GM19035 (cell line): ENCODE measurements at regions not wholly inside any gene's neighbourhood (a gene's known extent, or its start where the extent isn't known, plus 50 kb on each side); places are given as distances from the start of the nearest gene placed in this dataset.

Experiments used
- ATAC-seq: cut with Tn5 transposase; IDR thresholded peaks from one replicate; pipeline ENCODE4 v1.9.1; 2021; ENCODE audit not compliant: unreplicated experiment

- ATAC-seq = no peak
Observed at GRCh38 chr3:111244760-111245159, 173.1 kb downstream of the NECTIN3 start.

DNA sequence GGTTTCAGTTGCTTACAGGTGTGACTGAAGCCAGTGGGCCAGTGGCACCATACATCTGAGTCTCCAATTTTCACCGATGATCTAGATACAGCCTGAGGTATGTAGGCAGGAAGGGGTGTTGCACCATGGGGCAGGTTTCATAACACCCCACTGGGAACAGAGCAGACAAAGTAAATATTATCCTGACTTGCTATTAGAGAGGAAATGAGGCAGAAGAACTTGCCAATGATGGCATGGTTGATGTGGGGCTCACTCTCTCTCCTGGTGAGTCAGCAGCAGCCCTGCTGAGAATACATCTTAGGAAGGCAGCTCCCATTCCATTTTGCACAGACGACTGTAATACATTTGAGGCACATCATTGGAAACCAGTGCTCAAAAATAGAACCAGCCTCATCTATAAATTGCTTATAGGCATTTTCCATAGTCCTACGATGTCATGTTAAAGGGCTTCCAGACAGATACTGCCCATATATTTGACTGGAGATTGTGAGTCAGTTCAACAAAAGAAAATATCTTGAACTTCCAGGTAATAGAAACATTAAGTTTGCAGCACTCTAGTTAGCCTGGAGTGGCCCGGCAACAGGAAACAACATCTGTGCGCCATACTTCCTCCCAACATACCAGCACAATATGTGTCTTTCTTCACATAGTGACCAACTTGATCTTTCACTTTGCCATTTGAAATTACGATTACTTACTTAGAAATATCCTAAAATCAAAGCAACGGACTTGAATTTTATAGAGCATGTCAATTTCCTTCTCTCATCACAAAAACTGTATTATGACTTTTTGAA is 175.5 kb downstream of the NECTIN3 start:
- ATAC-seq = no peak

DNA sequence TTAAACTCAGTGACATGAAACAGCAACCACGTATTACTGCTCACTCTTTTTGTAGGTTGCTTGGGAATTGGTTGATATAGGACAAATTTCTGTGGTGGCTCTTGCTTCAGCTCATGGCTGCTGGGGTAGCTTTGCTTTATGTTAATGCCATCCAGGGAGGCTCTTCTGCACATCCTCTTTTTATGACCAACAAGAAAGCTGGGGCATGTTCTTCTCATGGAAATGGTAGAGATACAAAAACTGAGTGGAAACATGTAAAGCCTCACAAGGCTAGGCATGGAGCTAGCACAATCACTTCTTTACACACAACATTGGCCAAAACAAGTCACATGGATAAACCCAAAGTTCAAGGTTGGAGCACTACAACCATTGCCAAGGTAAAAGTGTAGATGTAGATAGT is 176.8 kb downstream of the NECTIN3 start:
- no peak for ATAC-seq

DNA sequence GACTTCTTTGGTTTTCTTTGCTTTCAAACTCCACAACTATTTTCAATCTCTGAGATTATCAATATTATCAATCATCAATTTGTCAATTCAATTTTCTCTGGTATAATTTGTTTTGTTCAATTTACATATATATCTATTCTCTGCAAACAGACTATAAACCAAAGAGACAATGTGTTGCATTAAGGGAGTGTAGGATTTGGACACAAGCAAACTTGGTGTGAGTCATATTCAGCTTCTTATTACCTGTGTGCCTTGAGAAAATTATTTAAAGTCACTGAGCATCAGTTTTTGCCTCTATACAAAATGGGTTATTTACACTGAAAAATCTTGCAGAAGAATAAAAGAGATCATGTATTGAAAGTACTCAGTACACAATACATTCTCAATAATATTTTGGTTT is 177.8 kb downstream of the NECTIN3 start:
- ATAC-seq = no peak

DNA sequence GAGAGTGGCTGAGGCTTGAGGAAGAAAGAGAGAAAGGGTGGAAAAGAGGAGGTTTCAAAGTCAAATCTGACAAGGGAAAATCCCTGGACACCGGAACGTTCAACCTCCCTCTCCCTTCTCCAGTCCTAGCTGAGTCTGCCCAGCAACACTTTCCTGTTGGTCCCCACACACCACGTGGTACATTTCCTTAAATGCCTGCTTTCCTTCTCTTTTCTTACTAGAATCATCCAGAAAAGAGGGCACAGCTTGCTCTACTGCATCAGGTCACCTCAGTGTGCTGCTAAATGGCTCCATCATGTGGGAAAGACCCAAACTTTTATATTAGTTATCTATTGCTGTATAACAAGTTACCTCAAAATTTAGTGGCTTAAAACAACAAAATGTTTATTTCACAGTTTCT is 181.2 kb downstream of the NECTIN3 start:
- no peak for ATAC-seq

DNA sequence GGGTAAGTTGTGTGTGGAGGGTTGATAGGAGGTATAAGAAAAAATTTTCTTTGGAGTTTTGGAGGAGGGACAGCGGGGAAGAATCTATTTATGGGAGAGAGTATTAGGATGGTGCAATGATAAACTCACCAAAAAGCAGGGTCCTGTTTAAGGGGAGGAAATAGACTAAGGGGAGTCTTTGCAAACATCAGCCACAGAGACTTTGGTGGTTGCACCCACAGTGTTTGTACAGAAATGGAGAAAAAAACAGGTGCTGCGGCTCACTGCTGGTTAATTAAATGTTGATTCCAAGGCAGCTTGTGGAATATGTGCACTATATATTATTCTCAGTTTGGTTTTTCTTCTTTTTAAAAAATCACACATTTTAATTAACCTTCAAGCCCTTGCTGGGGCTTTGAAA is 182.1 kb downstream of the NECTIN3 start:
- no peak for ATAC-seq

DNA sequence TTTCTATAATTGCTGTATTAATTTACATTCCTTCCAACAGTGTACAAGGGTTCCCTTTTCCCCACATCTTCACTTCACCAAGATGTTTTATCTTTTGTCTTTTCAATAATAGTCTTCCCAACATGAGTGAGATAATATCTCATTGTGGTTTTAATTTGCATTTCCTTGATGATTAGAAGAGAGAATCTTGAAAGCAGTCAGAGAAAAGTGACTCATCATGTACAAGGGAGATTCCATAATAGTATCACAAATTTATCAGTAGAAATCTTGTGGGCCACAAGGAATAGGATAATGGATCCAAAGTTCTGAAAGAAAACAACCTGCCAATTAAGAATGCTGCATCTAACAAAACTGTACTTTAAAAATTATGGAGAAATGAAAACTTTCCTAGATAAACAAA is 189.3 kb downstream of the NECTIN3 start:
- ATAC-seq = no peak

DNA sequence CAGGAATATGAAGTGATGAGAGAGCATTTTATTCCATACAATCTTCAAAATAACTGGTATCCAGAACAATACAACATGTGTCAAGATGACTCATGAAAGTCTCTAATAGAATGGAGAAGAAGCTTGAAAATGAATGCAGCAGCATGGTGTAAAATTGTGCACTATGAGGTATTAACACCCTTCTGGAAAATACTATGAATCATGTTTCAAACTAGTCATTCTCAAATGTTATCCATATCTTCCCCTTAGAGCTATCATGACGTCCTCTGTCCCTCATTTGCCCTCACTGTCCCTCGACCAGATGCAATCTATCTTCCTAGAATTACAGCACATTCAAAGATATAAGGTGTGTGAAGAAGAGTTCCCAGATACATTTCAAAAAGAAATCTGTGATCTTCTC is 198.2 kb downstream of the NECTIN3 start:
- no peak for ATAC-seq

DNA sequence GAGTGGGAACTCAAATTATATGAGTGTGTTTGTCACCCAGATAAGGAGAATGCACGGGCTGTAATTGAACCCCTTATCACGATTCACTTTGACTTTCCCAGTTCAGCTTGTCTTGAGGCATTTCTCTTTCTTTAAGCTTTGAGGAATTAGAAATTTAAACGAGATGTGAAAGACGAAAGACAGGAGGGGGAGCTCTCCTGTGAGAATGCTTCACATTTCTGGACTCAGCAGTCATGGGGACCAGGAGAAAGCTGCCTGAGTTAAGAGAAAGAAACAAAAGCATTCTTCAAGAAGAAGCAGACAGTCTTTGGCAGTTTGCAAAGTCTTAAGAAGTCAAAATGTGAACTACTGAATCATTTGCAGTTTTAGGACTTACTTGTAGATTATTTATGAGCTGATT is 205.6 kb downstream of the NECTIN3 start:
- ATAC-seq = no peak

- ATAC-seq = no peak
Observed at GRCh38 chr3:111278959-111279358, 207.3 kb downstream of the NECTIN3 start.

DNA sequence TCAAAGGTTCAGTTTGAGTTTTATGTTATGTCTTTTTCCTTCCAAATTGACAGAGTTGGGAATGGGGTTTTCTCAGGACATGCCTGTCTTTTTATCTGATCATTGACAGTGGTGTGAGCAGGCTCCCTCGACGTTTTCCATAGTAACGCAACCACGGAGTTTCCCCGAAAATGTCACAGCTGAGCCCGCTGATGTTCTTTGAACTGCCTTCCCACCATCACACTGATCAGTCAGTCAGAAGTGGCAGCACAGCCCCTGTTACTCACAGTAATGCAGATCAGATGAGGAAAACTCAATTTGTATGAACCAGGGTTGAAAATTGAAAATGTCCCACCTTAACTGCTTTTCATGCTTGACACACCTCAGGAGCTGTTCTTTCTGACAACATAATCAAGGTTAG is 210.4 kb downstream of the NECTIN3 start:
- ATAC-seq = no peak

- ATAC-seq = no peak
Observed at GRCh38 chr3:111283165-111283564, 211.5 kb downstream of the NECTIN3 start.

GRCh38 chr3:111284503-111285183 is 213.0 kb downstream of the NECTIN3 start:
- no peak for ATAC-seq

- no peak for ATAC-seq
Observed at GRCh38 chr3:111285184-111285538, 213.5 kb downstream of the NECTIN3 start.

GRCh38 chr3:111285694-111286093 is 214.1 kb downstream of the NECTIN3 start:
- no peak for ATAC-seq

GRCh38 chr3:111286746-111287145 is 215.1 kb downstream of the NECTIN3 start:
- ATAC-seq = no peak

GRCh38 chr3:111292117-111292516 is 220.5 kb downstream of the NECTIN3 start:
- no peak for ATAC-seq

- ATAC-seq = no peak
Observed at GRCh38 chr3:111299192-111299615, 227.6 kb downstream of the NECTIN3 start.

- no peak for ATAC-seq
Observed at GRCh38 chr3:111301238-111301798, 229.7 kb downstream of the NECTIN3 start.

DNA sequence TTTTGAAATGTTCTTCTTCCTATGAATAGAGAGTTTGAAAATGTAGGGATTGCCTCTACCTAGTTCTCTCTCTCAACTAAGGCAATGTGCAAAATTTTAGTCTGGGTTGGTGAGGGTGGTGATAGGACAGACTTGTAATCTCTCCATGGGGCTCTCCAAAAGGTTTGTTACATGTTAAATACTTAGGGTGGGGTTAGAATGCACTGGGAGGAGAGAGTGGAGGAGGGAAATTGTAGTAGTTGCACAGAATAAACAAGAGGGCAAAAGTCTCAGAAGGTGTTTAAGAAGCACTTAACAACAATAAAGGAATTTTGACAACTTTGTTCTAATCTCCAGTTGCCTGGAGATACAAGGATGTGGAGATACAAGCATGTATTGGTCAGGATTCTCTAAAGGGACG is 230.4 kb downstream of the NECTIN3 start:
- ATAC-seq = no peak

DNA sequence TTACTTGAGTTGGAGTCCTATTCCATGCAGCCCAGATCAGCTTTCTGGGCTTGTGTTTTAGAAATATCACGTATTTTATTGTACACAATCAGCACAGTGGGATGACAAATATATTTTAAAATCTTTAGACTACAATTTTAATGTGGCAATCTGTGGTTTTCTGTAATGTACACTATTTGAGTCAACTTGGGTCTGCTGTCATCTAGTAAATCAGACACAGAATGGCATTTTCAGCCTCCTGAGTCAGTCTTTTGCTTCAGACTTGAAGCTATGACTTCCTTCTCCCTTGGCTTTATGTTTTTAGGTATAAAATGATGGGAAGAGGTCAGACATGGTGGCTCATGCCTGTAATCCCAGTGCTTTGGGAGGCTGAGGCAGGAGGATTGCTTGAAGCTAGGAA is 232.1 kb downstream of the NECTIN3 start:
- ATAC-seq = no peak

GRCh38 chr3:111307676-111308075 is 234.3 kb upstream of the CD96 start:
- no peak for ATAC-seq
